DND-41 (cell line): ENCODE measurements at regions not wholly inside any gene's neighbourhood (a gene's known extent, or its start where the extent isn't known, plus 50 kb on each side); places are given as distances from the start of the nearest gene placed in this dataset.

Source experiments
- ATAC-seq: fragments of 200-7000 bp; cut with Tn5 transposase; 3 replicates; pipeline ENCODE4 v1.9.1; 2021; ENCODE audit warnings: low read depth; ENCODE audit not compliant: insufficient read depth
- DNase-seq: peaks from one replicate; pipeline ENCODE4 v3.0.0-alpha.2; 2020
- H2AFZ ChIP-seq: 2 replicates; pipeline ENCODE4 v1.6.0; 2012; ENCODE audit warnings: low read depth, low read length
- H3K27ac ChIP-seq: 2 replicates; pipeline ENCODE4 v1.5.1; 2012; ENCODE audit warnings: low read length, inconsistent platforms
- H3K27me3 ChIP-seq: fragments of 200-600 bp; sonication (generic); 2 replicates; pipeline ENCODE4 v1.6.0; 2012; ENCODE audit warnings: low read length, mild to moderate bottlenecking, inconsistent platforms; ENCODE audit not compliant: insufficient read depth, poor library complexity
- H3K36me3 ChIP-seq: 2 replicates; pipeline ENCODE4 v1.5.1; 2012; ENCODE audit warnings: low read length, inconsistent platforms; ENCODE audit not compliant: insufficient read depth
- H3K4me1 ChIP-seq: 2 replicates; pipeline ENCODE4 v1.5.1; 2012; ENCODE audit warnings: mild to moderate bottlenecking, low read length; ENCODE audit not compliant: insufficient read depth
- H3K4me2 ChIP-seq: 2 replicates; pipeline ENCODE4 v1.6.0; 2012; ENCODE audit warnings: mild to moderate bottlenecking, moderate library complexity, low read length, inconsistent platforms; ENCODE audit not compliant: insufficient read depth
- H3K4me3 ChIP-seq, 2 experiments: fragments of 200-600 bp in 1 of 2; shearing (Covaris generic) in 1 of 2; 2 replicates each; pipeline ENCODE4 v1.5.1; 2012 to 2016; ENCODE audit warnings: inconsistent platforms in 2 of 2, low read length in 2 of 2, mild to moderate bottlenecking in 2 of 2, low read depth in 1 of 2, moderate library complexity in 1 of 2
- H3K79me2 ChIP-seq: 2 replicates; pipeline ENCODE4 v1.6.0; 2012; ENCODE audit warnings: low read length, inconsistent platforms; ENCODE audit not compliant: insufficient read depth
- H3K9ac ChIP-seq: 2 replicates; pipeline ENCODE4 v1.6.0; 2012; ENCODE audit warnings: low read depth, mild to moderate bottlenecking, inconsistent platforms, low read length, moderate library complexity
- H3K9me3 ChIP-seq: 2 replicates; pipeline ENCODE4 v1.5.1; 2012; ENCODE audit warnings: low read length, moderate library complexity, mild to moderate bottlenecking, inconsistent platforms; ENCODE audit not compliant: insufficient read depth, severe bottlenecking
- H4K20me1 ChIP-seq: 2 replicates; pipeline ENCODE4 v1.6.0; 2012; ENCODE audit warnings: low read length; ENCODE audit not compliant: insufficient read depth
- EZH2 ChIP-seq: IDR thresholded peaks from 3 replicates; pipeline ENCODE4 v1.6.1; 2012; ENCODE audit warnings: borderline replicate concordance, low read depth, mild to moderate bottlenecking, moderate library complexity, low read length, inconsistent platforms; ENCODE audit not compliant: severe bottlenecking
- TF ChIP-seq, protein P1 (sequence below): IDR thresholded peaks from 2 replicates; pipeline ENCODE4 v1.5.1; 2012; ENCODE audit warnings: borderline replicate concordance, low read length, moderate library complexity, mild to moderate bottlenecking; ENCODE audit not compliant: poor library complexity, severe bottlenecking; ENCODE audit errors: extremely low read depth

DNA sequence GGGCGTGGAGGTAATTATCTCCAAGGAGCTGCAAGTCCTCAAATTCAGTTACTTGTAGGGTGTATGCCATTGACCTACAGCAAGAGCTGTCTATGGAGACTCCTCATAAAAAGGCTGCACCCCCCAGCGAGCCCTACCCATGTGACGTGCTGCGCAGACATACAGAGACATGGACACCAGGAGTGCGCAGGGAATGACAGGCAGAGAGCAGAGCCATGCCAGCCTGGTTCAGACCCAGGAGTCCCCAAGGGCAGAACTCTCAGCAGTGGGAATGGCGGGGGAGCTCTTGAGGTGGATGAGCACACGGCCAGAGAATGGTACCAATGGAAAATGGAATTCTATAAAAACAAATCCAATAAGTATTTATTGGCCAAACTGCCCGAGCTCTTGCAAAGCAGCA, 310.1 kb downstream of the MYCN start:
- ATAC-seq (no peak), DNase-seq (no peak)
- Histone ChIP-seq H3K79me2 (no peaks in the 10 kb centered on the region), H3K36me3 (no peaks in the 10 kb centered on the region), H3K9me3 (no peaks in the 10 kb centered on the region), H3K4me1 (no peaks in the 10 kb centered on the region), H4K20me1 (no peaks in the 10 kb centered on the region), H3K4me2 (no peak overlapping the region), H3K4me3 (no peak overlapping the region), H3K27me3 (no peaks in the 10 kb centered on the region), H3K9ac (no peak overlapping the region), H2AFZ (no peak overlapping the region), H3K27ac (no peak overlapping the region)
- TF ChIP-seq, protein P1, sequence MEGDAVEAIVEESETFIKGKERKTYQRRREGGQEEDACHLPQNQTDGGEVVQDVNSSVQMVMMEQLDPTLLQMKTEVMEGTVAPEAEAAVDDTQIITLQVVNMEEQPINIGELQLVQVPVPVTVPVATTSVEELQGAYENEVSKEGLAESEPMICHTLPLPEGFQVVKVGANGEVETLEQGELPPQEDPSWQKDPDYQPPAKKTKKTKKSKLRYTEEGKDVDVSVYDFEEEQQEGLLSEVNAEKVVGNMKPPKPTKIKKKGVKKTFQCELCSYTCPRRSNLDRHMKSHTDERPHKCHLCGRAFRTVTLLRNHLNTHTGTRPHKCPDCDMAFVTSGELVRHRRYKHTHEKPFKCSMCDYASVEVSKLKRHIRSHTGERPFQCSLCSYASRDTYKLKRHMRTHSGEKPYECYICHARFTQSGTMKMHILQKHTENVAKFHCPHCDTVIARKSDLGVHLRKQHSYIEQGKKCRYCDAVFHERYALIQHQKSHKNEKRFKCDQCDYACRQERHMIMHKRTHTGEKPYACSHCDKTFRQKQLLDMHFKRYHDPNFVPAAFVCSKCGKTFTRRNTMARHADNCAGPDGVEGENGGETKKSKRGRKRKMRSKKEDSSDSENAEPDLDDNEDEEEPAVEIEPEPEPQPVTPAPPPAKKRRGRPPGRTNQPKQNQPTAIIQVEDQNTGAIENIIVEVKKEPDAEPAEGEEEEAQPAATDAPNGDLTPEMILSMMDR: no peak
- no peak for TF ChIP-seq EZH2

DNA sequence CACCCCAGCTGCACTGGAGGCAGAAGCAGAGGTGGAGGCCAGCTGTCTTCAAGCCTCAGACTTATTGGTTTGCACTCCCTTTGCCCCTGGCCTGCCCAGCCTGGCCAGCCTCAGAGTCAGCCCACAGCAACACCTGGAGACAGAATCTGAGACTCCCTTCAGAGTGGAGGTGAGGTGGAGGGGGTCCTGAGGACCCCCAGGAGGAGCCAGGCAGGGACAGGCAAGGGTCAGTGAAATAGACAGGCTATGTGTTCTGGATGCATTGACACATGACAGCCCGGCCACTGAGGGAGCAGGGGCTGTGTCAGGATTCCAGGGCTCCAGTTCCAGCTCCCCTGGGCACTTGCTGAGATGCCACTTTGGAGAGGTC, 309.7 kb downstream of the MYCN start:
- TF ChIP-seq, protein P1: no peak
- no peak for TF ChIP-seq EZH2
- DNase-seq (no peak), ATAC-seq (no peak)

DNA sequence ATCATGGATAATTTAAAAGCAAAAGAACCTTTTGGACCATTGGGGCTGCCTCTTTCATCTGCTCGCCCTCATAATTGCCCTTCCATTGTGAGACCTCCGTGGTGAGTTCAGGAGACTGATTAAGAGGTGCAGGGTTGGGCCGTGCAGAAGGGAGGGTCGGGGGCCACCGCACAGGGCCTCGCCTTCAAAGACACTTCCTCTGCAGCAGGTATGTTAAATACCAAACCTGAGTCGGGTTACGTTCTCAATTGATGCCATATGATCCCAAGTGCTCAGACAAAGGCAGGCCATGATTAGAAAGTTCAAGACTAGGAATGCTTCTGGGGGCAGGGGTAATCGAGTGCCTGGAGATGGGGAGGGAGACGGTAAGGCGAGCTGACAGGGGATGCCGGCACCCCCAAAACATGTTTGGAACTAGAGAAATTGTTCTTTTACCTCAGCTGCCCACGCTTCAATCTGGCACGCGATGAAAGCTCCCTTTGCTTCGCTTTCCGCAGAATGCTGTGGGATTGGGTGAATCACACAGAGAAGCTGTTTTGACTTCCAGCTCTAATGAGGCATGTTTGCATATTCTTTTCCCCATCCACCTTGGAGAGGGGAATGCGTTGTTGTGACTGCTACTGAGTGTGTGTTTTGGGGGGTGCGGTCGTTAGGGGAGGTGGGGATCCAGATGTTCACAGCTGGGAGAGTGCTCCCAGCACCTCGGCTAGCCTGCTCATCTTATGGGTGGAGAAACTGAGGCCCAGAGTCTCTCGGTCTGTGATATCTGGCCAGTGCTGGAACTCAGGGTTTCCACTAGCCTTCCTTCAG, 309.1 kb downstream of the MYCN start:
- Histone ChIP-seq H4K20me1 (no peaks in the 10 kb centered on the region), H3K4me3 (no peak overlapping the region), H3K4me1 (no peaks in the 10 kb centered on the region), H3K27me3 (no peaks in the 10 kb centered on the region), H3K27ac (no peak overlapping the region), H3K4me2 (no peak overlapping the region), H3K9me3 (no peaks in the 10 kb centered on the region), H3K9ac (no peak overlapping the region), H2AFZ (no peak overlapping the region), H3K79me2 (no peaks in the 10 kb centered on the region), H3K36me3 (no peaks in the 10 kb centered on the region)
- no peak for TF ChIP-seq EZH2
- TF ChIP-seq, protein P1: no peak
- DNase-seq (no peak), ATAC-seq (no peak)

More for the DNA sequence above, 309.7 kb downstream of the MYCN start:
- H3K4me2 ChIP-seq: no peak overlapping the region
- no peaks in the 10 kb centered on the region for H3K36me3 ChIP-seq
- no peaks in the 10 kb centered on the region for H3K79me2 ChIP-seq
- no peak overlapping the region for H3K27ac ChIP-seq
- no peaks in the 10 kb centered on the region for H3K4me1 ChIP-seq
- H4K20me1 ChIP-seq: no peaks in the 10 kb centered on the region
- no peak overlapping the region for H3K9ac ChIP-seq
- H3K9me3 ChIP-seq: no peaks in the 10 kb centered on the region
- H3K4me3 ChIP-seq: no peak overlapping the region
- H2AFZ ChIP-seq: no peak overlapping the region
- no peaks in the 10 kb centered on the region for H3K27me3 ChIP-seq
